ENCODE measurements at regions not wholly inside any gene's neighbourhood (a gene's known extent, or its start where the extent isn't known, plus 50 kb on each side); places are given as distances from the start of the nearest gene placed in this dataset.

- Mint-ChIP-seq H3K9me3 (peaks cover 2 to 3% of the 10 kb centered on the region in 2 donors), H3K36me3 (peaks cover 6% of the 10 kb centered on the region), H3K27ac (no peak overlapping the region), H3K4me3 (no peak overlapping the region), H3K4me1 (no peaks in the 10 kb centered on the region), H3K27me3 (ENCODE audit: low read depth in 2 of 2) (no peaks in the 10 kb centered on the region)
- Histone ChIP-seq H3K4me3 (ENCODE audit: low read length) (no peak overlapping the region), H3K27me3 (ENCODE audit: control insufficient read depth, insufficient read depth, low read length) (no peaks in the 10 kb centered on the region), H3K27ac (ENCODE audit: low read length) (no peak overlapping the region), H3K9me3 (ENCODE audit: control insufficient read depth, insufficient read depth, low read length) (peaks cover 14% of the 10 kb centered on the region), H3K4me1 (ENCODE audit: control insufficient read depth, insufficient read depth, low read length) (no peaks in the 10 kb centered on the region), H3K36me3 (ENCODE audit: control insufficient read depth, insufficient read depth, low read length) (no peaks in the 10 kb centered on the region)
- ATAC-seq (no peak), DNase-seq (no peak)
- intact Hi-C loops (cut with micrococcal nuclease): no loop called here
- no peak for TF ChIP-seq CTCF (IDR thresholded peaks at IDR 0.05)
- WGBS (ENCODE audit: insufficient coverage): 30% methylated on average over 9 of the region's 10 CpGs
These were observed 379.8 kb downstream of the TSN start for GRCh38 chr2:122135021-122135937.

GRCh38 chr2:122136056-122136455, 380.6 kb downstream of the TSN start:
- H3K4me3 ChIP-seq (ENCODE audit: low read length): no peak overlapping the region
- H3K36me3 Mint-ChIP-seq: no peaks in the 10 kb centered on the region
- no peaks in the 10 kb centered on the region for H3K4me1 Mint-ChIP-seq
- ATAC-seq (no peak), DNase-seq (peak in 1 of 2 donors; percentile 8)
- H3K9me3 ChIP-seq (ENCODE audit: control insufficient read depth, insufficient read depth, low read length): peaks cover 7% of the 10 kb centered on the region
- 15% methylated on average over 2 of the region's 2 CpGs for WGBS (ENCODE audit: insufficient coverage)
- H3K27me3 Mint-ChIP-seq (ENCODE audit: low read depth in 2 of 2): no peaks in the 10 kb centered on the region
- H3K27me3 ChIP-seq (ENCODE audit: control insufficient read depth, insufficient read depth, low read length): no peaks in the 10 kb centered on the region
- H3K36me3 ChIP-seq (ENCODE audit: control insufficient read depth, insufficient read depth, low read length): no peaks in the 10 kb centered on the region
- peak; percentile 13 for TF ChIP-seq CTCF (IDR thresholded peaks at IDR 0.05)
- peaks cover 0 to 3% of the 10 kb centered on the region in 2 donors for H3K9me3 Mint-ChIP-seq
- no peaks in the 10 kb centered on the region for H3K4me1 ChIP-seq (ENCODE audit: control insufficient read depth, insufficient read depth, low read length)
- no peak overlapping the region for H3K27ac ChIP-seq (ENCODE audit: low read length)
- no peak overlapping the region for H3K4me3 Mint-ChIP-seq
- no peak overlapping the region for H3K27ac Mint-ChIP-seq
- intact Hi-C loops (cut with micrococcal nuclease): no loop called here

GRCh38 chr2:122138561-122138960, 383.1 kb downstream of the TSN start:
- H3K9me3 ChIP-seq (ENCODE audit: control insufficient read depth, insufficient read depth, low read length): no peaks in the 10 kb centered on the region
- Mint-ChIP-seq H3K4me1 (no peaks in the 10 kb centered on the region), H3K27me3 (ENCODE audit: low read depth in 2 of 2) (no peaks in the 10 kb centered on the region), H3K4me3 (no peak overlapping the region), H3K27ac (no peak overlapping the region), H3K36me3 (no peaks in the 10 kb centered on the region), H3K9me3 (peaks cover 0 to 2% of the 10 kb centered on the region in 2 donors)
- ATAC-seq (no peak), DNase-seq (no peak)
- H3K27me3 ChIP-seq (ENCODE audit: control insufficient read depth, insufficient read depth, low read length): no peaks in the 10 kb centered on the region
- no peak overlapping the region for H3K27ac ChIP-seq (ENCODE audit: low read length)
- intact Hi-C loops (cut with micrococcal nuclease): no loop called here
- 91% methylated on average over 7 of the region's 7 CpGs for WGBS (ENCODE audit: insufficient coverage)
- no peak overlapping the region for H3K4me3 ChIP-seq (ENCODE audit: low read length)
- no peaks in the 10 kb centered on the region for H3K4me1 ChIP-seq (ENCODE audit: control insufficient read depth, insufficient read depth, low read length)
- no peak for TF ChIP-seq CTCF (IDR thresholded peaks at IDR 0.05)
- H3K36me3 ChIP-seq (ENCODE audit: control insufficient read depth, insufficient read depth, low read length): no peaks in the 10 kb centered on the region

Measured in natural killer cell (primary cell).